ENCODE measurements at regions not wholly inside any gene's neighbourhood (a gene's known extent, or its start where the extent isn't known, plus 50 kb on each side); places are given as distances from the start of the nearest gene placed in this dataset.

GRCh38 chr5:31086839-31087415 is 106.6 kb upstream of the CDH6 start:
- no peak overlapping the region for H3K4me3 ChIP-seq (ENCODE audit: low read depth, low read length)
- TF ChIP-seq, protein P1, sequence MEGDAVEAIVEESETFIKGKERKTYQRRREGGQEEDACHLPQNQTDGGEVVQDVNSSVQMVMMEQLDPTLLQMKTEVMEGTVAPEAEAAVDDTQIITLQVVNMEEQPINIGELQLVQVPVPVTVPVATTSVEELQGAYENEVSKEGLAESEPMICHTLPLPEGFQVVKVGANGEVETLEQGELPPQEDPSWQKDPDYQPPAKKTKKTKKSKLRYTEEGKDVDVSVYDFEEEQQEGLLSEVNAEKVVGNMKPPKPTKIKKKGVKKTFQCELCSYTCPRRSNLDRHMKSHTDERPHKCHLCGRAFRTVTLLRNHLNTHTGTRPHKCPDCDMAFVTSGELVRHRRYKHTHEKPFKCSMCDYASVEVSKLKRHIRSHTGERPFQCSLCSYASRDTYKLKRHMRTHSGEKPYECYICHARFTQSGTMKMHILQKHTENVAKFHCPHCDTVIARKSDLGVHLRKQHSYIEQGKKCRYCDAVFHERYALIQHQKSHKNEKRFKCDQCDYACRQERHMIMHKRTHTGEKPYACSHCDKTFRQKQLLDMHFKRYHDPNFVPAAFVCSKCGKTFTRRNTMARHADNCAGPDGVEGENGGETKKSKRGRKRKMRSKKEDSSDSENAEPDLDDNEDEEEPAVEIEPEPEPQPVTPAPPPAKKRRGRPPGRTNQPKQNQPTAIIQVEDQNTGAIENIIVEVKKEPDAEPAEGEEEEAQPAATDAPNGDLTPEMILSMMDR (IDR thresholded peaks at IDR 0.05; ENCODE audit: low read depth, low read length) = no peak

DNA sequence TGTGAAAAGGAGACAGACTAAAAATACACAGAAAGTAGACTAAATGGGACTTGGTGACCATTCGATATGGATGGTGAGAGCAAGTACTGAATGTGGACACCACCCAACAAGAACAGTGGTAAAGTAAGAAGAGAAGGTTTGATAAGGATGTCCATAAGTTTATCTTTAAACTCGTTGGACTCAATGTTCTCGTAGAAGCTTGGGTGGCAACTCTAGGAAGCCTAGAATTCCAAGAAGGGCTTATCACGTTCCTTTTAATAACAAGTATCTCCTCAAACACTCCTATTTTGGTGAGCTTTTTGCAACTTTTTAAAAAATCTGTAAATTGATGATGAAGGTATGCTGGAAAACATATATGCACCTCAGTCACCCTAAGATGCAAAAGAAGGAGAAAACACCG is 108.6 kb upstream of the CDH6 start:
- H3K4me3 ChIP-seq (ENCODE audit: low read depth, low read length) = no peak overlapping the region
- TF ChIP-seq, protein P1 (IDR thresholded peaks at IDR 0.05; ENCODE audit: low read depth, low read length) = no peak

DNA sequence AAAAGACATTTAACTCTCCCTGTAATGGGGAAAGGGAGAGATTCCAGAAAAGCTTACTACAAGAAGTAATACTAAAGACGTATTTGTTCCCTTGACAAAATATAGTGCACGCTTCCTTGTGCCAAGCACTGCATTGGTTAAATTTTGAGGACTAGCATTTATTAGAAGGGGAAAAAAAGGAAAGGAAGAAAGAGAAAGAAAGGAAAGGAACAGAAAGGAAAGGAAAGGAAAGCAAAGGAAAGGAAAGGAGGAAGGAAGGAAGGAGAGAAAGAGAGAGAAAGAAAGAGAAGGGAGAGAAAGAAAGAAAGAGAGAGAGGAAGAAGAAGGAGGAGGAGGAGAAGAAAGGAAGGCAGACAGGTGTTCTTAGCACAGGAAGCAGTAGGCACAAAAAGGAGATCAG is 110.1 kb upstream of the CDH6 start:
- no peak overlapping the region for H3K4me3 ChIP-seq (ENCODE audit: low read depth, low read length)
- TF ChIP-seq, protein P1 (IDR thresholded peaks at IDR 0.05; ENCODE audit: low read depth, low read length) = no peak

DNA sequence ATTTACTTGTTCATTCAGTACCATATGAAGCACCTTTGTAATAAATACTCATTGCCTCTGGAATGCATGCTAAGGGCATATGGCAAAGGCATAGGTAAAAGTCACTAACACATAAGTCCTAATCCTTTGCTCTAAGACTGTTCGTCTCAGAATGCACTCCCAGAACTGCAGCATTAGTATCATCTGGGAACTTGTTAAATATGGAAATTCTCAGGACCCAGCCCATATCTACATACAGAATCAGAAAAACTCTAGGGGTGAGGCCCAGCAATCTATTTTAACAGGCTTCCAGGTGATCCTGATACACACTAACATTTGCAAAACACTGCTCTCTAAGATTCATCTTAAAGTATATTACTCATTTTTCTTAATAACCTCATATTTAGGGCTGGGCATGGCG is 113.8 kb upstream of the CDH6 start:
- TF ChIP-seq, protein P1 (IDR thresholded peaks at IDR 0.05; ENCODE audit: low read depth, low read length) = no peak
- H3K4me3 ChIP-seq (ENCODE audit: low read depth, low read length) = no peak overlapping the region

DNA sequence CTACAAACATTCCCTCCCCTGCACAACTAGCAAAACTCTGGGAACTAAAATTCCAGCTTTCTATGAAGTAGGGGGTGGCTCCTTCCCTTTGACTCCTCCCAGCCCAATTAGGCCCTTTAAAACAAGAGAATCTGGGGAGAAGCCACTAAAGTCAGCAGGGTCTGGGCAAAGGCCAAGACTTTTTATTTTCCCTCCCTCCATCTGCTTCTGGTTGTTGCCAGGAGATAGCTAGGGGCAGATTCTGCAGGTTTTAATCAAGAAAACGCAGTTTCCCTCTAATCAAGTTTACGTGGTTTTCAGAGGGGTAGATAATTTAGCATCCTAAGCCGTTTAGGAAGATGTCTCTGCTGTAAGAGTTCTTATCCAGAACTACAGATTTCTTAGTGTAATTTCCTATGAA is 114.5 kb upstream of the CDH6 start:
- TF ChIP-seq, protein P1 (IDR thresholded peaks at IDR 0.05; ENCODE audit: low read depth, low read length) = no peak
- H3K4me3 ChIP-seq (ENCODE audit: low read depth, low read length) = no peak overlapping the region

- TF ChIP-seq, protein P1 (IDR thresholded peaks at IDR 0.05; ENCODE audit: low read depth, low read length) = no peak
- no peak overlapping the region for H3K4me3 ChIP-seq (ENCODE audit: low read depth, low read length)
Measured at GRCh38 chr5:31075981-31076380, 117.5 kb upstream of the CDH6 start.

DNA sequence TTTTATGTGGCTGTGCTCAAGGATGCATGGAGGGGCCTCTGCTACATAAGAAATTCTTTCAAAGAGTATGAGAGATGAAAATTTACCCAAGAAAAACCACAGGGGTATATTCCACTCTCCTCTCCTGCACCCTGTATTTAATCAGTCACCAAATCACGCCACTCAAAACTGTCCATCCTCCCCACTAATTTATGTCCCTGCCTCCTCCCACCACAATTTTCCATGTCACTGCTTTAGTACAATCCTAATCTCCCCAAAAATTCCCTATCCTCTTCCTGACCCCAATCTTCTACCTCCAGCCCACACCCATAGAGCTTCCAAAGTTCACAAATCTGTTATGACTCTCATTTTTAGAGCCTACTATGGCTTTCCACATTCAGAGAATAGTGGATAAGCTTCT is 125.2 kb upstream of the CDH6 start:
- TF ChIP-seq, protein P1 (IDR thresholded peaks at IDR 0.05; ENCODE audit: low read depth, low read length) = no peak

More for the DNA sequence above, 125.2 kb upstream of the CDH6 start:
- H3K4me3 ChIP-seq (ENCODE audit: low read depth, low read length) = no peak overlapping the region

All from WI38 (cell line).